CD4-positive, alpha-beta T cell treated with Interleukin-17A for 1 hour (primary cell): ENCODE measurements at regions not wholly inside any gene's neighbourhood (a gene's known extent, or its start where the extent isn't known, plus 50 kb on each side); places are given as distances from the start of the nearest gene placed in this dataset.
"Not testable (repeated sequence)": the region's sequence is repeated elsewhere in the genome, so short reads cannot be mapped to it uniquely, and the experiment has no call there.

Experiments
- DNase-seq: peaks from one replicate; pipeline ENCODE4 v3.0.0-alpha.2; 2020

DNA sequence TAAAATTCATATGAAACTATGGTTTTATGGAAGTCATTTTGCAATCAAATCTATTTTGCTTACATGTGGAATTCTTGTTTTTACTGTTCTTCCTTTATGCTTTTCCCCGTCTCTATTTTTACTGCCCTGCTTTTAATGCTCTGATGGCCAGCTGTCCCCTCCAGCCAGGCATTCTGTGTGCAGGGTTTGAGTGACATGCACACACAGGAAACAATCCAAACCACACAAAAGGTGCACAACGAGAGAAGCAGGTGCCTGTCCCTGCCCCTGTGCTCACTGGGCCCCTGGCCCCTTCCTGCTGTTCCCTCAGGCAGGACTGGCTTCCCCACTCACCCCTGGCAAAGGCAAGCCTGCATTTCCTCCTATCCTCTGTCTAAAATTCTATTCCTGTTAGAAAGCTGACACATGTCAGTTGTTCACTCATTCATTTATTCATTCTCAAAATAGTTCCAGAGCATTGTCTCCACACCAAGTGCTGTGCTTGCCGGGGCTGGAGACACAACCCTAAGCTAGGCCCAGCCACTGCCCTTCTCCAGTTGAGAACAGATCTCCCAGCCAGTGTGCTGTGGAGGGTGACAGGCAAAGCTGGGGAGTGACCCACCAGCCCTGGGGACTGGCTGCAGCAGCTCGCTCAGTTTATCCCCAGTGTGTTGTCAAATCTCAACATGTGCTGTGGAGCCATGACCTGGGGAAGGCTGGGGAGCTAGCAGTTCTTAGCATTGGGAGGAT is 346.3 kb downstream of the FBXW7 start:
- DNase-seq = no peak

DNA sequence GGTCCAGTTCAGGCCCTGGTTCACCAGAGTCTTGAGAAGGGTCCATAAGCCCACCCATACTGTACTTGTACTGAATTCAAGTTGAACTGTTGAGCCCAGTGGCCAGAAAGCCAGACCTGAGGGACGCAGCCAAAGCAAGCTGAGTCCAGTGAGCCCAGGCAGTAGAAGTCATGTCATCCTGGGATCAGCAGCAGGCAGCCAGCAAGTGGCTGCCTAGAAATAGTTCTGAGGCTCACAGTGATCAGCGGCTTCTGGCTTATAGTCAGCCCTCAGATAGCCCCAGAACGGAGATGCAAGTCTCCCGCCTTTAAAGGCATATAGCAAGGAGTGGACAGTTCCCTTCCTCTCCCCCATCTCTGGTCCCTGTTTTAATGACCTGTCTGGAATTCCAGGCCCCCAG is 347.1 kb downstream of the FBXW7 start:
- DNase-seq = no peak

DNA sequence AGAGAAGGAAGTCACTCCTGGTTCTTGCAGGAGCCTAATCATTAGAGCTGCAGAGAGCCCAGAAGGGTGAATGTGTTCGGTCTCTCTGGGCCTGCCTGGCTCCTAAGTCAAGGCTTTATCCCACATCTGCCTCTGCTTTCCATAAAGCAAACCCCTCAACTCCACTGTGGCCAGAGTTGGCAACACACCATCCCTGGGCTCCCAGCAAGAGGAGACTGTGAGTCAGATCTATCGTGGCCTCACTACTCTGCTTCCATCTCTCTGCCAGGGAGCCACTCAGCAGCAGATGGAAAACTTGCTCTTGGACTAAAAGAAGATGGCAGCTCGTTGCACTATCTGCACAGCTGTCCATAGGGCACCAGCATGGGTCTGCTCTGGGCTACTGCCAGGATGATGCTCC is 348.2 kb downstream of the FBXW7 start:
- no peak for DNase-seq

DNA sequence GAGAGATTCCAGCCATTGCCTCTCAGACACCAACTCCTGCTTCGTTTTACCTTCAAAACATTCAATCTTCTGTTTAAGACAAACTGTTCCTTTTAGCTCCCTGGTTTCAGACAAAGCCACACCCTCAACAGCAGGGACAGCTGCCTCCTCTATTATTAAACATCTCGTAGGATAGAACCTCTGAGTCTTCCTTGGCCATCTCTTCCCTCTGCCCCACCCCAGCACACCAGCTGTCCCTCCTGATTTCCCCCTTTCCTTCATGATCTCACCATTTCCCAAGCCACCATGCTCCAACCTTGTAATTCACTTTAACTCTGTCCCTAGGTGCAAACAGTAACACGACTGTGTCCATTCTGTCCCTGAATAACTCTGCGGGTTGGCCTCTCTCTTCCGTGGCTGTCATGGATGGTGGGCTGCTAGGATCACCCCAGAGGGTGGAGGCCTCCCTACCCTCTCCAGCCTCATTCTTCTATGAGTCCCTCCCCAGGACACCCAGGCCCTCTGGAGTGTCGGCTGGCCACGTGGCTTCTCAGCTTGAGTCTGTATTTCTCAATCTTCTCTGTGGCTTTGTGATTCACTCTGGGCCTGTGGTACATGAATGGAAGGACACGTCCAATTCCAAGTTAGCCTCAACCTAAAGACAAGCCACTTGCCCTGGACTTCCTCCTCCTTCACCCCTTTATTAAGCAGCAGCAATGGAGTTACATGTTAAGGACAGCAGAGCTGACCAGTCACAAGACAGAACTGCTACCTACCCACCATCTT is 349.9 kb downstream of the FBXW7 start:
- no peak for DNase-seq

DNA sequence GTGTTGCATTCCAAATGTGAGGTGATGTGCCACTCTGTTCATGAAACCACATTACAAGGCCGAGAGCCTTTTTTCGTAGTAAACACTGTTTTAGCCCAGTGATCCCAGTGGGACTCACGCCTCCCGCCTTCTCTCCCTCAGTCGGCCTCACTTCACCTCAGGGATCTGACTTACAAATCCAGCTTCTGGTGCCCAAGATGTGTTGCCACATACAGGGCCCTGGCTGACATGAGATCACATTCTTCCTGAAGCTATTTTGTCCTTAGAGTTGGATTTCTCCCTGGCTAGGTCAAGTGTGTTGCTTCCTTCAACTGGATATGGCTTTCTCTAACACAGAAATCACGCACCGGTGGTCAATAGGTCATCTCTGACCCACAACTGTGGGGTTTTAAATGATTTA is 354.7 kb downstream of the FBXW7 start:
- DNase-seq = no peak

DNA sequence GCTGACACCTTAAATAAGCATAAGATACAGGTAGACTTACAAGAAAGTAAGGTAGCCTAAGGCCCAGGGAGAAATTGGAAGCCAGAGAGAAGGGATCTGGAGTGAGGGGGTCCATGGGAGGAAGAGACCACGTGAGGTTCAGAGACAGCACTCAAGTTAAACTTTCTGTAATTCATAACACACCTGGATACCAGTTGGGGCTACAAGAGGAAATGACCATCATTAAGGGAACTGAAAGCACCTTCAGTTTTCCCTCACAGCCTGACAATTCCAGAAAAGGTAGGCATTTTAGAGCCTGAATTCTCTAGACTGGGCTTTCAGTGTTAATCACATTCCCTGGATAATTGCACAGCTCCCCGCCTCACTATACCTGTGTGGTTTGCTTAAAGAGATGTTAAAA is 355.5 kb downstream of the FBXW7 start:
- DNase-seq = no peak

DNA sequence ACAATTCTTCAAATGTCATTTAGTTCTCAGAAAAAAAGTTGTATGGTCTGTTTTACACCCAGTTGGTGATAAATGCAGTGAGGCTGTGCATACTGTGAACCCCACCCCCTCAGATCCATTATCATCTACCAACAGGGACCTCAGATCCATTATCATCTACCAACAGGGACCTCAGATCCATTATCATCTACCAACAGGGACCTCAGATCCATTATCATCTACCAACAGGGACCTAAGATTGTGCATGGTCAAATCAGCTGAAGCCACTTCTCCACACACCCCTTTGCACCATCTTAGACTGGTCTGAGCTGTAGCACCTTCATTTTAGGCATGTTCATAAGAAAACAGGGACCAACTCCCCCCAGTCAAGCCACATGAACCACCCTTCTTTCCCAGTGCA is 358.4 kb downstream of the FBXW7 start:
- DNase-seq = not testable (repeated sequence)

DNA sequence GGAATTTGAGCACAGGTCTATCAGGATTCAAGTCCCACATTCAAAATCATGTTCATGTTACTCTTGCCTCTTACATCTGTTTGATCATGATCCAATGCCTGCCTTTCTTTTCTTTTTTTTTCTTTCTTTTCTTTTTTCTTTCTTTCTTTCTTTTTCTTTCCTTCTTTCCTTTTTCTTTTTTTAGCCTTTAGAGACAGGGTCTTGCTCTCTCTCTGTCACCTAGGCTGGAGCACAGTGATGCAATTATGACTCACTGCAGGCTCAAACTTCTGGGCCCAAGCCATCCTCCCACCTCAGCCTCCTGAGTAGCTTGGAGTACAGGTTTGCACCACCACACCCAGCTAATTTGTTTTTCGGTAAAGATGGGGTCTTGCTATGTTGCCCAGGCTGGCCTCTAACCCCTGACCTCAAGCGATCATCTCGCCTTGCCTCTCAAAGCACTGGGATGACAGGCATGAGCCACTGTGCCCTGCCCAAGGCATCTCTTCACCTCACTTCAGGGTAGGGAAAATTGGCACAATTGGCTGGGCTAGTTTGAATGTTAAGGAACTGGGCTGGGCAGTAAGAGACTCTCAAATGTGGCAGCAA is 359.2 kb downstream of the FBXW7 start:
- no peak for DNase-seq

DNA sequence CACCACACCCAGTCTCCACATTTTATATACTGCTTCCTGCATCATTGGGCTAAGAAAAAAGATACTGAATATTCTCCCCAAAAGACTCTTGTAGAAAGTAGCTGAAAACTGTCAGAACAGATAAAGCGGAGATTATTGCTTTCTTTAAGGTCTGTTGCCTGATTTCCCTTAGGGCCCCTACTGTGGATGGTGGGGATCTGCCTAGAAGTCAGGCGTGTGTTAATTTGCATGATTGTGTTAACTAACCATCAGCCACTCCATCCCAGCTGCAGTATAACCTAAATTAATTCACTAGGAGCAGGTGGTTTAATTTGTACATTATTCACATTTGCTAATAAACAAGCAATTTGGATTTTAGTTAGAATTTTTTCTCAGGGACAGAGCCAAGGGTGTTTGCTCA is 360.3 kb downstream of the FBXW7 start:
- no peak for DNase-seq

DNA sequence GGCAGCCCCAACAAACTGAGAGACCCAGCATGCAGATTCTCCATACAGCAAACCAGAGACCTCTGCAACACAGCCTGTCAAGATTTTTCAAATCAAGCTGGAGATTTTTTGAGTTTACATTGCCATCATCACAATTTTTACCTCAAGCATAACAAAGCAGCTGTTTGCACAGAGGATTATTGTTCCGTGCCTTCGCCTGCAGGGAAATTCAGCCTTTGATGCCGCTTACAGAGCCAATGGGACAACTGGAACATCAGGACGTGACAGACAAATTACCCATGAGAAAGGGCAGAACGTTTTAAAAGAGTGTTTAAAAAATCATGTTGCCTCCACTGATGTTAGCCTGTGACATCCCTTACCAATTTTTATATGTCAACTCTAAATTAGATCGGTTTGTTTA is 363.7 kb downstream of the FBXW7 start:
- no peak for DNase-seq

DNA sequence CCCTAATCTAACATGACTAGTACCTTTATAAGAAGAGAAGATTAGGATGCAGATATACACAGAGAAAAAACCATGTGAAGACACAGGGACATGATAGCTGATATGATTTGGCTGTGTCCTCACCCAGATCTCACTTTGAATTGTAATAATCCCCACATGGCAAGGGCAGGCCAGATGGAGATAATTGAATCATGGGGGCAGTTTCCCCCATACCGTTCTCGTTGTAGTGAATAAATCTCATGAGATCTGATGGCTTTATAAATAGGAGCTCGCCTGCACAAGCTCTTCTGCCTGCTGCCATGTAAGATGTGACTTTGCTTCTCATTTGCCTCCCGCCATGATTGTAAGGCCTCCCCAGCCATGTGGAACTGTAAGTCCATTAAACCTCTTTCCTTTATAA is 364.3 kb downstream of the FBXW7 start:
- DNase-seq = no peak

DNA sequence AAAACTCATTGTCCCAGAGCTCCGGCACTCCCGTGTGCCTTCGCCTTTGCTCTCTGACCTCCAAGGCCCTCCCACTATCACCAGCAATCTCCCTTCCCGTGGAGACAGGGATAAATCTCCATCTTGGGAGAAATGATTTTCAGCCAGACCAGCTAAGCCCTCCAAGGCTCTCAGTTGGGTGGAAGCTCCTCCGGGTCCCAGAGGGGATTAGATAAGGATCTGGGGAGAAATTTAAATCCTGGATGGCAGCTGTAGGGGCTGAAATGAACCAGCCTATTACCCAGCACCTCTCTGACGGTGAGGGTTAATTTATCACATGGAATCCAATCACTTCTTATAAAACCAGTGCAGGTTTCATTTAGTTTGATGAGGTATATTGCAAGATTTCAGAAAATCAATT is 366.2 kb downstream of the FBXW7 start:
- DNase-seq = no peak

DNA sequence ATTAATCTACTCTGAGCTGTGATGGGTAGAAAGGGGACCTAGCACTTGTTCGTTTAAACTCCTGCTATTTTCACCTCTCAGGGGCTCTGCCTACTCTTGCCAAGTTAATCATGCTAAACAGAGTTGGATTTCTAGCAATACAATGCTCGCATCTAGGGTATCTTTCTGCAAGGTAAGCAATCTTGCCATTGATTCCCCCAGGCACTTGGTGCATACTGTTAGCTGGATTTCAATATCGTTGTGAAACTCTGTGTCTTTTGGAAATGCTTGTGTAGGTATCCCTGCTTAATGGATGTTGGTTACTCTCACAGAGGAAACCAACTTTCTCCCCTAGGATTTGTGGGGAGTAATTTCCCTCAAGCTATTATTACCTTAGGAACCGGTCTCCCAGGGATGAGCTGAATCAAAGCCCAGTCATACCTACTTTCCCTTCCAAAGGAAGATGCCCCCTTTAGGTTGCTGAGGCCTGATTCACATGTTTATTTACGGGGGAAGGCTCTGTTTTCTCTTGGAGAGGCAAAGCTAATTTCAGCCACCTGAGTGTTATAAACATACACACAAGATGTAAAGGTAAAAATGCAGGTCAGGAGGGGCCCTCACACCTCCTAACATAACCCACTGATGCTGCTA is 366.8 kb downstream of the FBXW7 start:
- DNase-seq = no peak

DNA sequence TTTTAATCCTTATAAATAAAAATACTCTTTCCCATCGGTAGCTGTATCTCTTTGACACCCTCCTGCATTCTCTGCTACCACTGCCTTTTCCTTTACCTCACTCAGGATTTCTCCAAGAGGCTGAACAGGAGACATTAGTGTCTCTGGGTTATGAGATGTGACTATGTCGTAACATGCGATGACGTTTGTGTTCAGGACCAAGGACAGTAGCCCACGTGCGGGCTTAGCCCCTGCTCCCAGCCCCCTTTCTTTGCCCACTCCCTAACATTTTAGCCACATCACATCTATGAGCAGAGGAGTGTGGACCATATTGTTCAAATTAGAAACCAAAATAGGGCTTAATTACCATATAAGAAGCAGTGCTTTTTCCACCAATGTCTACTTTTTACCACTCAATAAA is 369.3 kb downstream of the FBXW7 start:
- no peak for DNase-seq

DNA sequence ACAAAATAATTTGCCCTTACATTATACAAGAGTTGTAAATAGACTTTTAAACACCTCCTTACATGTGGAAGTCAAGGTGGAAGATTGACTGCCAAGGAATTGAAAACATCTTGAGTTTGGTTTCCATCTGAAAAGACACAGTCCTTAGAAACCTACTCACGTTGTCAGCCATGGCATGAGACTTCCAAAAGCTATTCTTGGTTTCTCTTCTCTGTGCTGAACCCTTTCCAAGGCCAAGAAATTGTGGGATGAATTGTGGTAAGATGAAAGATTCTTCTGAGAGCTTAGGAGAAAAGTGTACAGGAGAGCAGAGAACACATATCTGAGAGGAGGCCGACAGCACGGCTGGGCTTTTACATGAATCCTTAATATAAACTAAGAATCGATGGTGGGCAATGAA is 370.0 kb downstream of the FBXW7 start:
- DNase-seq = no peak

DNA sequence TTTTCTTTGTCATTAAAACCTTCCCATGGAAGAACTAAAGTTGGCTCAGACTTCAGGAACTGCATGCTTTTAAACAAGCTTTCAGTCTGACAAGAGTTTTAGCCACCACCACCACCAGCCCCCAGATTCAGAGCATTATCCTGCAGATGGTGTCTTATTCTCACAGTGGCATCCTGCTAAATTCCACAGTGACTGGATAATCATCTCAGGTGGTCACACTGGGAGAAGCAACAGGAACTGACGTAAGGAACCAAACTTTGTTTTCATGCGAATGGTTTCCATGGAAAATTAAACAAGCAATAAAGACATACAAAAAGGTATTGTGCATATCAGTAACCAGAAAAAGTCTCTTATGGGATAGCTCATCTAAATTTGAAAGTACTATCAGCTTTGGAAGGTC is 370.7 kb downstream of the FBXW7 start:
- no peak for DNase-seq

DNA sequence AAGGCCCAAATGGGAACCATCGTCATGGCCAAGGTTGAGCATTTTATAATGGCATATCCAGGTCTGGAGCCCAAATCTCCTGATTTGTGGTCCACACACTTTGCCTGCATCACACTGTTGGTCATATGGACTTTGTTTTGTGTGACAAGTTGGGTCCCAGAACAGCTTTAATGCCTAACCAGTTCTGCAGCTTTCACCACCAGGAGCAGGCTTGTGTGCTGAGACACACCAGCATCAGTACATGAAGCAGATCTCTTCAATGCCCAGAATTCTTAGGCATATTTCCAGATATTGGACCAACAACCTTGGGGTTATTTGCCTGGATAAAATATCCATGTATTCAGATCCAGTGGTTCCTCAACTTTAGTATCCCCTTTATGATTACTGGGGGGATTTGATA is 371.3 kb downstream of the FBXW7 start:
- no peak for DNase-seq

DNA sequence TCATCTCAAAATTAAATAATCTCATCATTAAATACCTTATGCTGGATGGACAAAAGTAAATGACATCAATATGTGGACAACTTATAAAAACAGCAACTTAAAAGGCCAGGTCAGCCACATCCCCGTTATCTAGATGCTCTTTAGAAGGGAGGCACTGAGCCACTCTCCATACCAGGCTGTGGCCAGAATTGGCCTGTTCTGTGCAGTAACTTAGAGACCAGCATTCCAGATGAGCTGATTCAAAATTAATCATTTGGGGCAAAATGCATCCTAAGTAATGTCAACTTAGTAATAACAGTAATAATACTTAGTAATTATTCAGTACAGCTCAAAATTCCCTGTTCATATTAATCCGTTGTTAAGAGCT is 373.6 kb downstream of the FBXW7 start:
- no peak for DNase-seq

DNA sequence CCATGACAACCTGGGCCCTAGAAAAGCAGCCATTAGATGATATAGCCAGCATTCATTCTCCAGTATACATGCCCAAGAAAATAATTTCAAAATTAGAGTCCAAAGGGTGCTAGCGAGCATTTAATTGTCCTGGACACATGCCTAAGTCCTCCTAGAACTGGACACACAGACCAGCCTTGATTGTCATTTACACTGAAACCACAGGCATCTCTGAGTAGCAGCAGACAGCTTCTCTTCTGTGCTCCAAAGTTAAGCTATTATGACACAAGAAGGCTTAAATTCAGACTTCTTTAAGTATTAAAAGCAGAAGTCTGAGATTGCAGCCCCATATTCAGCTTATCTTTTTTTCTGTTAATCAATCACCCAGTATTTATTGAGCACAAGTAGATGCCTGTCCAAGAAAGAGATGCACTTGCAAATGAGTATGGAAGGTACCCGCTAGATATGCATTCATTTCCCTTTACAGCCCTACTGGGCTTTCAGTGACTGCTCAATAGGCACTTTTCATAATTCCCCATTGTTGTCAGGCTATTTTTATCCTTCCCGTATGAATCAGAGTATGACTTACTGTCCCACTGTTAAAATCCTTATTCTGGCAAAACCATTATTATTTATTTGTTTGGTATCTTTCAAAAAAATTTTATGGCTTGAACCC is 374.1 kb downstream of the FBXW7 start:
- no peak for DNase-seq

DNA sequence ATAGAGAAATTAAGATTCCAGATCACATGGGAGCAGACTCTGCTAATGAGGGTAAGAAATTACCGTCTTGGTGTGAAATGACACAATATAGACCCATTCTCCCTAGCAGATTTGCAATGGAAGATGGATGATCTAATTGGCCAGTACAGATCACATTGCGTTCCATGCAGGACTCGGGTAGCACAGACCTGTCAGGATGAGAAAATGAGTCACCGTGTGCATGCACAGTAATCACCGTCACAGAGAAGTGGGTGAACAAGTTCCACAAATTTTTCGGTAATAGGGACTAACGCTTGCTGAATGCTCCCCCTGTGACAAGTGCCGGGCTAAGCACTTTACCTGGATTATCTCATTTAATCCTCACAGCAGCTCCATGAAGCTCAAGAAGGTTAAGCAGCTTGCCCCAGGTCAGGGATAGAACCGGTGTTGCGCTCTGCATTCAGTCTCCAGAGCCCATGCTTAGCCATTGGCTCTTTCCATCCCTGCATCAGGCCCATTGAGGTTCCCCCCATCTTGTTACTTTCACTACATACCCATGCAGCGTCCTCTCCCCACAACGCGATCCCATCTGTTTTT is 375.6 kb downstream of the FBXW7 start:
- DNase-seq = no peak

DNA sequence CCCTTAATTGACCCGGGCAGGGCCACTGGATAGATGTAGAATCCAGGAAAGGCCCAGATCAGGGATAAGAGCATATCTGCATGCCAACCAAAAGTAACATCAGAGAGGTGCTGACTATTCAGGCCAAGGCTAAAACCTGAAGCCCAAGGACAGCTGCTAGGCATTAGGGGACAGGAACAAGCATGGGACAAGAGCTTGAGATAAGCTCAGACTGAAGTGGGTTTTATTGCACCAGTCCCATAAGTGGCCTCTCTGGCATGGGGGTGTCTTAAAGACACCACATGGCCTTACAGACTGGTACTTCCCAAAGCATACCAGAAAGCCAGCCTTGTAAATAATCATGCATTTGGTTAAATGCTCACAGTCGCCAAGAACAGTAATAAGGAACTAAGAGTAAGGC is 376.1 kb downstream of the FBXW7 start:
- DNase-seq = no peak

DNA sequence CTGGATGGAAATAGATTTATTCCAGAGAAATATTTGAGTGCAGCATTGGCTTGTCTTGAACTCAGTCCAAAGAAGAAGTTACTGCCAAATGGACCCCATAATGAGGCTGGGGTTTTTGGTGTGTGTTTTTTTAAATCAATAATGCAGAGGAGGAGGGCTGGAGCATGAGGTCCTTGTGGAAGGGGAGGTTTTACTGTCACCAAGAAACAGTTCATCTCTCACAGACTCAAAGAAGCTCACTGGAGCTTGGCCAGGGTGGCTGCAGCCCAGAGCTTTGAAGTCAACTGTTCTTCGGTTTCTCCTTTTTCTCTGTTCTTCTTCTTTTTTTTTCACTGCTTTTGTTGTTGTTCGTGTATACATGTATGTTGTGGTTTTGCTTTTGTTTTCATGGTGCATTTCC is 377.7 kb downstream of the FBXW7 start:
- DNase-seq = no peak

DNA sequence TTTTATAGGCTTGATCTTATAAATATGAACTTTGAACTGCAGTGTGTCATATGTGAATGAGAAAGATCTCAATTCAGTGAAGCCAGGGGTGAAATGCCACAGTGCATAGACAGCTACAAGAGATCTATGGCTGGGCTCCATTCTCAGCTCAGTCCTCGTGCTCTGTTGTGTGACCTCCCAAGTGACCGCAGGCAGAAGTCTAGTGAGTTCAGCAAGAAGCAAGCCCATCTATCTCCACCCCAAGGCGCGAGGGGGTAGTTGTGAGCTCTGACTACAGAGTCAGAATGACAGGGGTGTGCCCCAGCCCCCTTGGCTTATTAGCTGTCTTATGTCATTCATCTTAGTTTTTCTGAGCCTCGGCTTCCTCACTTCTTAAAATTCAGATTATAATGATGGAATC is 378.3 kb downstream of the FBXW7 start:
- no peak for DNase-seq
